GM13977 (cell line): ENCODE measurements at regions not wholly inside any gene's neighbourhood (a gene's known extent, or its start where the extent isn't known, plus 50 kb on each side); places are given as distances from the start of the nearest gene placed in this dataset.

ENCODE experiments used
- DNase-seq: peaks from one replicate; pipeline ENCODE4 v3.0.0; 2012; ENCODE audit warnings: low spot score
- in situ Hi-C: fragments of 300-500 bp; cut with MboI; formaldehyde crosslinking; loops from one replicate; pipeline ENCODE4 v1.12.0; 2022; ENCODE audit warnings: low sequenced_read_pairs, low pct_unique_long_range_greater_than_20kb, mixed read lengths, inconsistent platforms; ENCODE audit not compliant: unreplicated experiment
- TF ChIP-seq, protein P1 (sequence below): IDR thresholded peaks from 2 replicates; pipeline ENCODE4 v1.5.1; 2012; ENCODE audit warnings: mild to moderate bottlenecking, control low read depth; ENCODE audit not compliant: insufficient read depth; ENCODE audit errors: extremely low read depth, missing control alignments

- in situ Hi-C loops, result no loop called here
- DNase-seq, result no peak
- TF ChIP-seq, protein P1, sequence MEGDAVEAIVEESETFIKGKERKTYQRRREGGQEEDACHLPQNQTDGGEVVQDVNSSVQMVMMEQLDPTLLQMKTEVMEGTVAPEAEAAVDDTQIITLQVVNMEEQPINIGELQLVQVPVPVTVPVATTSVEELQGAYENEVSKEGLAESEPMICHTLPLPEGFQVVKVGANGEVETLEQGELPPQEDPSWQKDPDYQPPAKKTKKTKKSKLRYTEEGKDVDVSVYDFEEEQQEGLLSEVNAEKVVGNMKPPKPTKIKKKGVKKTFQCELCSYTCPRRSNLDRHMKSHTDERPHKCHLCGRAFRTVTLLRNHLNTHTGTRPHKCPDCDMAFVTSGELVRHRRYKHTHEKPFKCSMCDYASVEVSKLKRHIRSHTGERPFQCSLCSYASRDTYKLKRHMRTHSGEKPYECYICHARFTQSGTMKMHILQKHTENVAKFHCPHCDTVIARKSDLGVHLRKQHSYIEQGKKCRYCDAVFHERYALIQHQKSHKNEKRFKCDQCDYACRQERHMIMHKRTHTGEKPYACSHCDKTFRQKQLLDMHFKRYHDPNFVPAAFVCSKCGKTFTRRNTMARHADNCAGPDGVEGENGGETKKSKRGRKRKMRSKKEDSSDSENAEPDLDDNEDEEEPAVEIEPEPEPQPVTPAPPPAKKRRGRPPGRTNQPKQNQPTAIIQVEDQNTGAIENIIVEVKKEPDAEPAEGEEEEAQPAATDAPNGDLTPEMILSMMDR, result no peak
Measured at GRCh38 chr6:102520966-102521365, 1127.5 kb downstream of the GRIK2 start.

DNA sequence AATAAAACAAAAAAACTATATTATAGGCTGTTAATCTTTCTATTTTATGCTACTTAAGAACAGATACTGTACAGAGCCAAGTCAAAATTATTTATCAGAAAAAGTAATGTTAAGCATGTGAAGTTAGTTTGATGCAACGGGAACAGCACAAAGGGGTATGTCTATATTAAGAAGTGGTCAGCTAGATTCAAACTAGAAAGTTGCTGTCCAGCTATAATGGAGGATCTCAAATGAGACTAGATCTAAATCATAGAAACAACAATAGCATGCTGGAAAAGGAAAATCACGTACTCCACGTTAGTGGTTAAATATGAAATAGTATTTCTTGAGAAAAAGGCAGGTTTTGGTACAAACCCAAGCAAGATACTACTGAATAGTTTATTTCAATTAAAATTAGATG, 1124.0 kb downstream of the GRIK2 start:
- in situ Hi-C loops, result no loop called here
- DNase-seq, result no peak
- TF ChIP-seq, protein P1, result no peak

DNA sequence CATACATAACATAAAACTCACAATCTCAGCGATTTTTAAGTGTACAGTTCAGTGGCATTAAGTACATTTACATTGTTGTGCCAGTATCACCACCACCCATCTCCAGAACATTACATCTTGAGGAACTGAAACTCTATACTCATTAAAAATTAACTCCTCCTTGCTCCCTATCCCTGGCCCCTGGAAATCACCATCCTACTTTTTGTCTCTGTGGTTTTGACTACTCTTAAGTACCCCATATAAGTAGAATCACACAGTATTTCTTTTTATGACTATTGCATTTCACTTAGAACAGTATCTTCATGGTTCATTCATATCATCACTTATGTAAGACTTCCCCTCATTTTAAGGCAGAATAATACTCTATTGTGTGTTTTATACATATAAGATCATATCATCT, 1108.1 kb downstream of the GRIK2 start:
- no peak for DNase-seq
- TF ChIP-seq, protein P1, result no peak
- in situ Hi-C loops, result no loop called here

DNA sequence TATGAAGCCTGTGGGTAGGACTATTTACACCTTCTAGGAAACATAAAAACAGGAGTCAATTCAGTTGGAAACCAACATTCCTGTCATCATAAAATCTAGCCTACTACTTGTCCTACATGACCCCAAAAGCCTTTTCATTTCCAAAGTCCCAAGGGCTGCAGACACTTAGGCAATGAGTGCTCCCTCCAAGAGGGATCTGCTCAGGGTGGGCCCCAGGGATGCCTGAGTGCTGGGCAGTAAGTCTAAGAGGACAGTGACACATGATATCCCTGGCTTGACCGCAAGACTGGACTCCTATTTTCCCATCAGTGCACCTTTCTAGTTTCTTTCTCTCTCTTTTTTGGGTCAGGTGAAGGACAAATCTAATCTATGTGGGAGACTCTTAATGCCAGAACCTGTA, 1101.3 kb downstream of the GRIK2 start:
- in situ Hi-C loops, result no loop called here
- TF ChIP-seq, protein P1, result no peak
- DNase-seq, result no peak

- DNase-seq, result no peak
- in situ Hi-C loops, result no loop called here
Measured at GRCh38 chr6:102493485-102493884, 1100.0 kb downstream of the GRIK2 start.

GRCh38 chr6:102488729-102489128, 1095.2 kb downstream of the GRIK2 start:
- TF ChIP-seq, protein P1, result no peak
- in situ Hi-C loops, result no loop called here
- no peak for DNase-seq

More at GRCh38 chr6:102493485-102493884, 1100.0 kb downstream of the GRIK2 start:
- TF ChIP-seq, protein P1, result no peak

GRCh38 chr6:102485480-102485879, 1092.0 kb downstream of the GRIK2 start:
- in situ Hi-C loops, result no loop called here
- TF ChIP-seq, protein P1, result no peak
- DNase-seq, result no peak
